GM12891 (cell line): ENCODE measurements at regions not wholly inside any gene's neighbourhood (a gene's known extent, or its start where the extent isn't known, plus 50 kb on each side); places are given as distances from the start of the nearest gene placed in this dataset.
"Not testable (repeated sequence)": the region's sequence is repeated elsewhere in the genome, so short reads cannot be mapped to it uniquely, and the experiment has no call there.

Source experiments
- DNase-seq: peaks from one replicate; pipeline ENCODE4 v3.0.0; 2011; ENCODE audit warnings: low spot score; ENCODE audit not compliant: insufficient read length
- FAIRE-seq: peaks from 2 replicates; lab custom pipeline; 2011; peaks lifted over from hg19 to GRCh38; lab: Jason Lieb, UNC
- PAX5 ChIP-seq: IDR thresholded peaks from 2 replicates; pipeline ENCODE4 v1.6.1; 2011; ENCODE audit warnings: low read length, moderate library complexity, mild to moderate bottlenecking; ENCODE audit not compliant: insufficient read depth, severe bottlenecking
- POLR2A ChIP-seq: IDR thresholded peaks from 2 replicates; pipeline ENCODE4 v1.6.1; 2011; ENCODE audit warnings: low read depth, low read length, control low read depth
- POLR2AphosphoS5 ChIP-seq: IDR thresholded peaks from 2 replicates; pipeline ENCODE4 v1.6.1; 2011; ENCODE audit warnings: low read depth, low read length, control low read depth
- POU2F2 ChIP-seq: IDR thresholded peaks from 2 replicates; pipeline ENCODE4 v1.6.1; 2011; ENCODE audit warnings: low read depth, mild to moderate bottlenecking, control low read depth, low read length, moderate library complexity
- SPI1 ChIP-seq: IDR thresholded peaks from 2 replicates; pipeline ENCODE4 v1.6.1; 2011; ENCODE audit warnings: low read depth, low read length, control low read depth
- TAF1 ChIP-seq: IDR thresholded peaks from 2 replicates; pipeline ENCODE4 v1.6.1; 2011; ENCODE audit warnings: low read depth, low read length, control low read depth

DNA sequence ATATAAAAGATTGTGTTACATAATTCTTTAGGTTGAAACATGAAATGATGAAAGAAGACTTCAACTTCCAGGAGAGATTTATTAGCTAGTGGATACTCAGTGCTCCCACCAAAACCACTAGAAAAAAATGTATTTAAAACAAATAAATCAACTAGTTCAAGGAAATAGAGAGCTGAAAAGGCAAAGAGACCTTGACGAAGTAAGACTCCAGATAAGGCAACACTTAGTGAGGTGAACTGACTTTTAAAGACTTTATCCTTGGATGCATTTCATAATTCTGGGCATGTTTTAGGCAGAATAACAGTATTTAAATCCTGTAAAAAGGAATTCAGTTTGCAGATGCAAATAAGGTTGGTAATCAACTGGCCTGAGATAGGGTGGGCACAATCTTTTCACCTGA lies 1150.7 kb downstream of the FSCB start:
- DNase-seq: no peak
- TF ChIP-seq PAX5 (no peak), TAF1 (no peak), POU2F2 (no peak), SPI1 (no peak), POLR2A (no peak), POLR2AphosphoS5 (no peak)
- no peak for FAIRE-seq

DNA sequence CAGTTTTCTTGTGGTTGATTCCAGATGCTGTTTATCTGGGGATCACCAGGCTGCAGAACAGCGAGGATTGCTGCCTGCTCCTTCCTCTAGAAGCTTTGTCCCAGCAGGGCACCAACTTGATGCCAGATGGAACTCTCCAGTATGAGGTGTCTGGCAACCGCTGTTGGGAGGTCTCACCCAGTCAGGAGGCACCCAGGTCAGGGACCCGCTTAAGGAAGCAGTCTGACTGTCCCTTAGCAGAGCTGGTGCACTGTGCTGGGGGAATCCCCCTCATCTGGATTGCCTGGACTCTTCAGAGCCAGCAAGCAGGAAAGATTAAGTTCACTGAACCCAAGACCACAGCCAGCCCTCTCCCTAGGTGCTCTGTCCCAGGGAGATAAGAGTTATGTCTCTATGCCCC lies 1165.2 kb downstream of the FSCB start:
- TF ChIP-seq POLR2A (no peak), PAX5 (no peak), SPI1 (no peak)
- FAIRE-seq (no peak), DNase-seq (no peak)

GRCh38 chr14:43338713-43339112 lies 1168.4 kb downstream of the FSCB start:
- FAIRE-seq: no peak
- no peak for TF ChIP-seq PAX5
- no peak for TF ChIP-seq TAF1
- TF ChIP-seq POU2F2: no peak
- no peak for TF ChIP-seq POLR2A
- no peak for TF ChIP-seq POLR2AphosphoS5
- TF ChIP-seq SPI1: no peak
- no peak for DNase-seq

- TF ChIP-seq TAF1 (no peak), SPI1 (no peak), POLR2AphosphoS5 (no peak), PAX5 (no peak), POLR2A (no peak), POU2F2 (no peak)
- no peak for FAIRE-seq
Observed at GRCh38 chr14:43336351-43336750, 1170.7 kb downstream of the FSCB start.

DNA sequence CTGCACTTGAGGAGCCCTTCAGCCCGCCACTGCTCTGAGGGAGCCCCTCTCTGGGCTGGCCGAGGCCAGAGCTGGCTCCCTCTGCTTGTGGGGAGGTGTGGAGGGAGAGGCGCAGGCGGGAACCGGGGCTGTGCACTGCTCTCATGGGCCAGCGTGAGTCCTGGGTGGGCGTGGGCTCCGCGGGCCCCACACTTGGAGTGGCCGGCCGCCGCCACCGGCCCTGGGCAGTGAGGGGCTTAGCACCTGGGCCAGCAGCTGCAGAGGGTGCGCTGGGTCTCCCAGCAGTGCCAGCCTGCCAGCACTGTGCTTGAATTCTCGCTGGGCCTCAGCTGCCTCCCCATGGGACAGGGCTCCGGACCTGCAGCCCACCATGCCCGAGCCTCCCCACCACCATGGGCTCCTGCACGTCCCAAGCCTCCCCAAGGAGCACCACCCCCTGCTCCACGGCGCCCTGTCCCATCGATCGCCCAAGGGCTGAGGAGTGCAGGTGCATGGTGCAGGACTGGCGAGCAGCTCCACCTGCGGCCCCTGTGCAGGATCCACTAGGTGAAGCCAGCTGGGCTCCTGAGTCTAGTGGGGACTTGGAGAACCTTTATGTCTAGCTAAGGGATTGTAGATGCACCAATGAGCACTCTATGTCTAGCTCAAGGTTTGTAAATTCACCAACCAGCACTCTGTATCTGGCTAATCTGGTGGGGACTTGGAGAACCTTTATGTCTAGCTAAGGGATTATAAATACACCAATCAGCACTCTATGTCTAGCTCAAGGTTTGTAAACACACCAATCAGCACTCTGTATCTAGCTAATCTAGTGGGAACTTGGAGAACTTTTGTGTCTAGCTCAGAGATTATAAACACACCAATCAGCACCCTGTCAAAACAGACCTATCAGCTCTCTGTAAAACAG lies 1180.3 kb downstream of the FSCB start:
- not testable (repeated sequence) for DNase-seq, FAIRE-seq

More at GRCh38 chr14:43336351-43336750, 1170.7 kb downstream of the FSCB start:
- DNase-seq: no peak

- no peak for DNase-seq
- FAIRE-seq: no peak
- TF ChIP-seq PAX5: no peak
- TF ChIP-seq POU2F2: no peak
- no peak for TF ChIP-seq SPI1
- no peak for TF ChIP-seq POLR2A
- no peak for TF ChIP-seq TAF1
- TF ChIP-seq POLR2AphosphoS5: no peak
Observed at GRCh38 chr14:43316427-43316826, 1190.7 kb downstream of the FSCB start.

DNA sequence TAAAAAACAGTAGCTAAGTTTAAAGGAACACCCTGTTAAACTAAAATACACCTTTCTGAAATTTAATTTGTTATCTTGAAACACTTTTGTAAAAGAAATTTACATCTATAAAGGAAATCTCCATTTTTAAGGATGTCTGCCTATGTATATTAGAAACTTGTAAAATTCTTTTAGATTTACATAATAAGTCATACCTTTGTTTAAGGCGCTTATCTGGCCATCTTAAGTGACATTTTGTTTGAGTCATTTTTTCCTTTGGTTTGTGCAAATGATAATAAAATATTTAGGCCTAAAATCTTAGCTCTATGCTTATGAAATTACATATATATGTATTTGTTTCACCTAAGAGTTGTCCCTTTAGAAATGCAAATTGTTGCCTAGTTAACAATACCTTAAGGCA lies 1193.4 kb downstream of the FSCB start:
- TF ChIP-seq POLR2A (no peak), POLR2AphosphoS5 (no peak), TAF1 (no peak), PAX5 (no peak), POU2F2 (no peak), SPI1 (no peak)
- FAIRE-seq (no peak), DNase-seq (no peak)

DNA sequence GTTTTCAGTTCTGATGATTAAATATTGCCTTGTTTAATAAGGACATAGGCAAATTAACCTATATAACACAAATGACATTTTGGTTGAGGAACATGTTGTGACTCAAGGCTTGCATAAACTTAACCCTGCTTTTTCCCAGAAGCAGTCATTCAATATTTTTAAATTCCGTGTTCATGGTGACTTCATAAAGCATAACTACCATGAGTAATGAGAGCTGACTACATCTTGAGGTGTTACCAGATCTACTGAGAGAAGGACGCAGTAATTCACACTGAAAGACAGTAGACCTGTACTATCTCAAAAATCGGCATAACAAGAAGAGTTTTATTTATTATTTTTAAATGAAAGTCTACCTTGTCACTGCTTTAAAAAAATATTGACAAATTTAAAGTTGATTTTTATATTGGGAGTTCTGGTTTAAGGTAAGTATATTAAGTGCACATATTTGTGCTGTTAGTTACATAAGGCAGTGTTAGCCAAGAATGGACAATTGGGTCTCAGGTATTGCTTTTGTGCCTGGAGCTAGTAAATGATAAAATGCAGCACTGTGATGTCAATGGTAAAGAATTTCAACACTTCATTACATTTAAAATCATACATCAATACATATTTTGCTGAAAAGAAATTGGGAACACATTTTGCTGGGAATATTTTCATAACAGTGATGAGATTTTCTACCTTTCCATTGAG lies 1198.5 kb downstream of the FSCB start:
- TF ChIP-seq TAF1 (no peak), SPI1 (no peak), POLR2AphosphoS5 (no peak), POLR2A (no peak), PAX5 (no peak), POU2F2 (no peak)
- no peak for FAIRE-seq
- no peak for DNase-seq

DNA sequence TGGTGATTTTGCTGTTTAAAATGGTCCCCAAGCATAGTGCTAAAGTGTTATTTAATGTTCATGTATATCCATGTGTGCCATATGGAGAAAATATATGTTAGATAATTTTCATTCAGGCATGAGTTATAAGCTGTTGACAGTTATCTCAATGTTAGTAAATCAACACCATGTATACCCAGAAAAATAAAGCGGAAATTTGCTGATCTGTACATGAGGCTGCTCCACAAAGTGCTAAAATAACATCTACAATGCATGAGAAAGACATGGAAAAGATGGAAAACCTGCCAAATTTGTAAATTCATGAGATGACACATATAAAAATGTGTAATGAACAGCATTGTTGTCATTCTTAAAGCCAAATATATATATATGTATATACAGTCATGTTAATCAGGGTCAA lies 1199.2 kb downstream of the FSCB start:
- FAIRE-seq (no peak), DNase-seq (no peak)
- TF ChIP-seq POLR2A: no peak
- TF ChIP-seq SPI1: no peak
- no peak for TF ChIP-seq TAF1
- TF ChIP-seq POU2F2: no peak
- no peak for TF ChIP-seq POLR2AphosphoS5
- TF ChIP-seq PAX5: no peak

DNA sequence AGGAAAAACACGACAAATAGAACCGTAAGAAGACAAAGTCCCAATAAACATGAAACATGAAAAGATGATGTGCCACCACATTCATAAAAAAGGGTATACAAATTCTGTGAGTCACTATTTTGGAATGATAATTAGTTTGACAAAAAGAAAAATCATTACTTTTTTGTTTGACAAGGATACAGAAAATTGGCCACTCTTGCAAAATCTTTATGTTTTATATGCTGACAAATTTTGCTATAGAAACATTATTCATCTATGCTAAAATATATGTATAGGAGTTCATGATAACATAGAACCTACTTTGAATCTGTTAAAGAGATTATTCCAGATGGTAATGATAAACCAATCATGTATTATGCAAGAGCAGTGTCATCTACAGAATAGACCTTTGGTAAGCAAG lies 1201.0 kb downstream of the FSCB start:
- FAIRE-seq (no peak), DNase-seq (no peak)
- no peak for TF ChIP-seq POLR2AphosphoS5
- no peak for TF ChIP-seq PAX5
- no peak for TF ChIP-seq SPI1
- no peak for TF ChIP-seq TAF1
- no peak for TF ChIP-seq POLR2A
- TF ChIP-seq POU2F2: no peak

DNA sequence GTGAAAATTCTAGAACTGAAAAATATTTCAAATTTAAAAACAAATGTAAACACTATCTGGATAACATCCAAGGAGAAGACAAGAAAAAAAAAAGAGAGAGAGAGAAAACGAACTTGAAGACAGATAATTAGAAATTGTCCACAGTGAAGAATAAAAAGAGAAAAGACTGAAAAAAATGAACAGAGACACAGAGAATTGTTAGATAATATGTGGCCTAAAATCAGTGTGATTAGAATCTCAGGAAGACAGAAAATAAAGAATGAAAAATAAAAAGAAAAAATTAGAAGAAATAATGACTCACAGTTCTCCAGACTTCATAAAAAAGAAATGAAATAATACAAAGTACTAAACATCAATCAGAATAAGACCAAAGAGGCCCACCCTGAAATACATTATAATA lies 1209.3 kb downstream of the FSCB start:
- FAIRE-seq: no peak
- no peak for DNase-seq
- TF ChIP-seq POLR2AphosphoS5 (no peak), POU2F2 (no peak), SPI1 (no peak), TAF1 (no peak), PAX5 (no peak), POLR2A (no peak)

DNA sequence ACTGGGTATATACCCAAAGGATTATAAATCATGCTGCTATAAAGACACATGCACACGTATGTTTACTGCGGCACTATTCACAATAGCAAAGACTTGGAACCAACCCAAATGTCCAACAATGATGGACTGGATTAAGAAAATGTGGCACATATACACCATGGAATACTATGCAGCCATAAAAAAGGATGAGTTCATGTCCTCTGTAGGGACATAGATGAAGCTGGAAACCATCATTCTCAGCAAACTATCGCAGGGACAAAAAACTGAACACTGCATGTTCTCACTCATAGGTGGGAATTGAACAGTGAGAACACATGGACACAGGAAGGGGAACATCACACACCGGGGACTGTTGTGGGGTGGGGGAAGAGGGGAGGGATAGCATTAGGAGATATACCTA lies 1211.0 kb downstream of the FSCB start:
- not testable (repeated sequence) for DNase-seq, FAIRE-seq
